ENCODE measurements at regions not wholly inside any gene's neighbourhood (a gene's known extent, or its start where the extent isn't known, plus 50 kb on each side); places are given as distances from the start of the nearest gene placed in this dataset.

GRCh38 chr13:93045836-93046235 is 180.8 kb upstream of the GPC6 start:
- Histone ChIP-seq H3K36me3 (replicated peaks in 1 of 2; ENCODE audit: control insufficient read depth in 1 of 2, insufficient read depth in 2 of 2, low read length in 2 of 2) (no peaks in the 10 kb centered on the region), H3K79me2 (ENCODE audit: insufficient read depth, low read length) (no peaks in the 10 kb centered on the region), H3K4me3 (replicated peaks in 1 of 3; ENCODE audit: insufficient read depth in 1 of 3, low read depth in 2 of 3, low read length in 3 of 3) (no peak overlapping the region), H2AFZ (ENCODE audit: low read length) (no peak overlapping the region), H4K20me1 (ENCODE audit: insufficient read depth, low read length) (no peaks in the 10 kb centered on the region), H3K4me1 (ENCODE audit: insufficient read depth, low read length) (no peaks in the 10 kb centered on the region), H3K27ac (ENCODE audit: extremely low read length, insufficient read depth, low read length) (no peak overlapping the region), H3K4me2 (ENCODE audit: low read depth, low read length) (no peak overlapping the region), H3K9me3 (ENCODE audit: low read length) (no peaks in the 10 kb centered on the region), H3K27me3 (ENCODE audit: control insufficient read depth in 1 of 2, insufficient read depth in 2 of 2, low read length in 2 of 2) (no peaks in the 10 kb centered on the region; a peak in 1 of 5 replicates), H3K9ac (ENCODE audit: insufficient read depth, low read depth, low read length) (no peak overlapping the region)
- FAIRE-seq (no peak), DNase-seq (ENCODE audit: low spot score) (no peak), ATAC-seq (no peak)
- 0% methylated on average over 1 of the region's 1 CpG for WGBS (ENCODE audit: low lambda C conversion rate)
- POLR2A ChIA-PET, result no interaction called here
- in situ Hi-C loops (cut with HindIII; ENCODE audit: extremely low pct_ligation_motif_present, low pct_unique_long_range_greater_than_20kb) (no loop called here), intact Hi-C loops (cut with micrococcal nuclease; ENCODE audit: unreplicated experiment) (no loop called here)
- CTCF ChIA-PET (ENCODE audit: low intra/inter-chr PET ratio, low total read pairs), result no interaction called here
- no TSS peak for BruUV-seq (replicated peaks)
- no peak for TF ChIP-seq CSRNP2 (CRISPR knock-in tag; conservative IDR thresholded peaks at IDR 0.05; ENCODE audit: low read depth)
- no peak for TF ChIP-seq ELF1 (CRISPR knock-in tag; IDR thresholded peaks at IDR 0.05)
- TF ChIP-seq STAT6 (CRISPR knock-in tag; IDR thresholded peaks at IDR 0.05; ENCODE audit: borderline replicate concordance), result no peak
- TF ChIP-seq ZNF318 (CRISPR knock-in tag; IDR thresholded peaks at IDR 0.05), result no peak
- TF ChIP-seq, protein P1, sequence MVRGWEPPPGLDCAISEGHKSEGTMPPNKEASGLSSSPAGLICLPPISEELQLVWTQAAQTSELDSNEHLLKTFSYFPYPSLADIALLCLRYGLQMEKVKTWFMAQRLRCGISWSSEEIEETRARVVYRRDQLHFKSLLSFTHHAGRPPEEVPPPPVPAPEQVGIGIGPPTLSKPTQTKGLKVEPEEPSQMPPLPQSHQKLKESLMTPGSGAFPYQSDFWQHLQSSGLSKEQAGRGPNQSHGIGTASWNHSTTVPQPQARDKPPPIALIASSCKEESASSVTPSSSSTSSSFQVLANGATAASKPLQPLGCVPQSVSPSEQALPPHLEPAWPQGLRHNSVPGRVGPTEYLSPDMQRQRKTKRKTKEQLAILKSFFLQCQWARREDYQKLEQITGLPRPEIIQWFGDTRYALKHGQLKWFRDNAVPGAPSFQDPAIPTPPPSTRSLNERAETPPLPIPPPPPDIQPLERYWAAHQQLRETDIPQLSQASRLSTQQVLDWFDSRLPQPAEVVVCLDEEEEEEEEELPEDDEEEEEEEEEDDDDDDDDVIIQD (CRISPR knock-in tag; IDR thresholded peaks at IDR 0.05; ENCODE audit: low read depth), result no peak
- TF ChIP-seq SMARCC2 (IDR thresholded peaks at IDR 0.05), result no peak
- TF ChIP-seq, protein P2, sequence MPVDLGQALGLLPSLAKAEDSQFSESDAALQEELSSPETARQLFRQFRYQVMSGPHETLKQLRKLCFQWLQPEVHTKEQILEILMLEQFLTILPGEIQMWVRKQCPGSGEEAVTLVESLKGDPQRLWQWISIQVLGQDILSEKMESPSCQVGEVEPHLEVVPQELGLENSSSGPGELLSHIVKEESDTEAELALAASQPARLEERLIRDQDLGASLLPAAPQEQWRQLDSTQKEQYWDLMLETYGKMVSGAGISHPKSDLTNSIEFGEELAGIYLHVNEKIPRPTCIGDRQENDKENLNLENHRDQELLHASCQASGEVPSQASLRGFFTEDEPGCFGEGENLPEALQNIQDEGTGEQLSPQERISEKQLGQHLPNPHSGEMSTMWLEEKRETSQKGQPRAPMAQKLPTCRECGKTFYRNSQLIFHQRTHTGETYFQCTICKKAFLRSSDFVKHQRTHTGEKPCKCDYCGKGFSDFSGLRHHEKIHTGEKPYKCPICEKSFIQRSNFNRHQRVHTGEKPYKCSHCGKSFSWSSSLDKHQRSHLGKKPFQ (CRISPR knock-in tag; IDR thresholded peaks at IDR 0.05; ENCODE audit: insufficient replicate concordance), result no peak
- TF ChIP-seq NCOA2 (CRISPR knock-in tag; IDR thresholded peaks at IDR 0.05), result no peak
- no peak for TF ChIP-seq ZSCAN25 (CRISPR knock-in tag; IDR thresholded peaks at IDR 0.05)

Measured in HepG2 (cell line).